ENCODE measurements at regions not wholly inside any gene's neighbourhood (a gene's known extent, or its start where the extent isn't known, plus 50 kb on each side); places are given as distances from the start of the nearest gene placed in this dataset.

DNA sequence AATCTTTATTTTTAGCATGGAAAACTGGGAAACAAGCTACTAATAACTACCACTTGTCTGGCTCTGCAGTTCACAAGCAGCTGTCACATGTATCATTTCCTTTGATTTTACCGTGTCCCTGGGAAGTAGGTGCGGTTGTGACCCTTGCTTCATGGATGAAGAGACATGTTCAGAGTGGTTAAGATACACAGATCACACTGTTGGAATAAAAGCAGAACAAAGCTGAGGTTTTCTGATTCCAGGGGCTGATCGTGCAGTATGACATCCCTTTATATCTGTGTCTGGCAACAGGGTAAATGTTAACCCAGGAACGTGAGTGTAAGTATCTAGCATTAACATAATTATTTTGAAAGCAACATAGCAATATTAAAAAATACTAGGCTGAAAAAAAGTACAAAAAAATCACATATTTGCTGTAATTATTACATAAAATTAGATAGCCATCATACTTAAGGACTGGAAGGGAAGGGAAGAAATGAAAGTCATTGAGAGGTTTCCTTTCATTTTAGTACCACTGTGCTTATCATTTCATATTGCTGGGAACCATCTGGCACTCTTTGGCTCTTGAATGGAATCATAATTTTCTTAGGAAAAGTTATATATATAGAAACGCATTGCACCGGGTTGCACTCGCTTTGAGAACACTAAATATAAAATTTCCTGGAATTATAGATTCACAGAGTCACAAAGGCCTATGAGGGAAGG is 62.8 kb upstream of the PAXBP1 start:
- H3K4me1 ChIP-seq, result no peaks in the 10 kb centered on the region
- no peak for TF ChIP-seq POLR2A (IDR thresholded peaks at IDR 0.05)
- TF ChIP-seq, protein P1, sequence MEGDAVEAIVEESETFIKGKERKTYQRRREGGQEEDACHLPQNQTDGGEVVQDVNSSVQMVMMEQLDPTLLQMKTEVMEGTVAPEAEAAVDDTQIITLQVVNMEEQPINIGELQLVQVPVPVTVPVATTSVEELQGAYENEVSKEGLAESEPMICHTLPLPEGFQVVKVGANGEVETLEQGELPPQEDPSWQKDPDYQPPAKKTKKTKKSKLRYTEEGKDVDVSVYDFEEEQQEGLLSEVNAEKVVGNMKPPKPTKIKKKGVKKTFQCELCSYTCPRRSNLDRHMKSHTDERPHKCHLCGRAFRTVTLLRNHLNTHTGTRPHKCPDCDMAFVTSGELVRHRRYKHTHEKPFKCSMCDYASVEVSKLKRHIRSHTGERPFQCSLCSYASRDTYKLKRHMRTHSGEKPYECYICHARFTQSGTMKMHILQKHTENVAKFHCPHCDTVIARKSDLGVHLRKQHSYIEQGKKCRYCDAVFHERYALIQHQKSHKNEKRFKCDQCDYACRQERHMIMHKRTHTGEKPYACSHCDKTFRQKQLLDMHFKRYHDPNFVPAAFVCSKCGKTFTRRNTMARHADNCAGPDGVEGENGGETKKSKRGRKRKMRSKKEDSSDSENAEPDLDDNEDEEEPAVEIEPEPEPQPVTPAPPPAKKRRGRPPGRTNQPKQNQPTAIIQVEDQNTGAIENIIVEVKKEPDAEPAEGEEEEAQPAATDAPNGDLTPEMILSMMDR (IDR thresholded peaks at IDR 0.05), result no peak
- 85 to 94% methylated on average over 7 of the region's 7 CpGs for WGBS, 2 donors
- DNase-seq, result no peak
- no peak overlapping the region for H3K27ac ChIP-seq
- no peaks in the 10 kb centered on the region for H3K36me3 ChIP-seq (ENCODE audit: low read depth, missing control alignments)
- no peaks in the 10 kb centered on the region for H3K27me3 ChIP-seq
- H3K4me3 ChIP-seq, result no peak overlapping the region
- intact Hi-C loops (cut with DNase I; ENCODE audit: low total_unique reads), result no loop called here
- H3K9me3 ChIP-seq, result no peaks in the 10 kb centered on the region

GRCh38 chr21:32834916-32835235 is 63.3 kb upstream of the PAXBP1 start:
- Histone ChIP-seq H3K9me3 (no peaks in the 10 kb centered on the region), H3K4me1 (no peaks in the 10 kb centered on the region), H3K36me3 (ENCODE audit: low read depth, missing control alignments) (no peaks in the 10 kb centered on the region), H3K27me3 (no peaks in the 10 kb centered on the region), H3K4me3 (no peak overlapping the region), H3K27ac (no peak overlapping the region)
- 57 to 87% methylated on average over 5 of the region's 5 CpGs for WGBS, 2 donors
- no peak for DNase-seq
- no peak for TF ChIP-seq POLR2A (IDR thresholded peaks at IDR 0.05)
- TF ChIP-seq, protein P1 (IDR thresholded peaks at IDR 0.05), result no peak
- intact Hi-C loops (cut with DNase I; ENCODE audit: low total_unique reads), result no loop called here

DNA sequence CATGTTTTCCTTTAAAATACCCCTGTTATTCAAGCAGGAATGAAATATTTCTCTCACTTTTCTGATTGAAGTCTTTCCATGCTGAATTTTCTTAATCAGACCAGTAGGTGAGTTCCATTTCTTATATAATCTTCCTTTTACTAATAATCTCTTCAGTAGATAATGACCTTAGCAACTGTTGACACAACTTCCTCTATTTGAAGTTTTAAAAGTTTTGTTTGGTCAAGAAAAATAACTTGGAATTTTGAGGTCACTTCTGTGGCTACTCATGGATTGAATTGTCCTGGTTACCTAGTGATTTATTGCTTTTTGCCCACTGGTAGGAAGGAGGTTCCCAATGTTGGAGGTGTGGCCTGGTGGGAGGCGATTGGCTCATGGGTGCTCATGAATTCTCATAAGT is 70.6 kb upstream of the PAXBP1 start:
- H3K27me3 ChIP-seq, result no peaks in the 10 kb centered on the region
- H3K36me3 ChIP-seq (ENCODE audit: low read depth, missing control alignments), result no peaks in the 10 kb centered on the region
- DNase-seq, result no peak
- intact Hi-C loops (cut with DNase I; ENCODE audit: low total_unique reads), result no loop called here
- no peak overlapping the region for H3K4me3 ChIP-seq
- no peaks in the 10 kb centered on the region for H3K4me1 ChIP-seq
- H3K27ac ChIP-seq, result no peak overlapping the region
- 100% methylated on average over 1 of the region's 1 CpG for WGBS, 2 donors
- TF ChIP-seq, protein P1 (IDR thresholded peaks at IDR 0.05), result no peak
- no peak for TF ChIP-seq POLR2A (IDR thresholded peaks at IDR 0.05)
- no peaks in the 10 kb centered on the region for H3K9me3 ChIP-seq

GRCh38 chr21:32843561-32843960 is 72.0 kb upstream of the PAXBP1 start:
- TF ChIP-seq, protein P1 (IDR thresholded peaks at IDR 0.05), result no peak
- no peak for TF ChIP-seq POLR2A (IDR thresholded peaks at IDR 0.05)
- no peak overlapping the region for H3K4me3 ChIP-seq
- DNase-seq, result no peak
- no peaks in the 10 kb centered on the region for H3K4me1 ChIP-seq
- no peaks in the 10 kb centered on the region for H3K27me3 ChIP-seq
- H3K36me3 ChIP-seq (ENCODE audit: low read depth, missing control alignments), result no peaks in the 10 kb centered on the region
- no peak overlapping the region for H3K27ac ChIP-seq
- intact Hi-C loops (cut with DNase I; ENCODE audit: low total_unique reads), result no loop called here
- no peaks in the 10 kb centered on the region for H3K9me3 ChIP-seq
- WGBS, 2 donors, result 83% methylated on average over 3 of the region's 3 CpGs

DNA sequence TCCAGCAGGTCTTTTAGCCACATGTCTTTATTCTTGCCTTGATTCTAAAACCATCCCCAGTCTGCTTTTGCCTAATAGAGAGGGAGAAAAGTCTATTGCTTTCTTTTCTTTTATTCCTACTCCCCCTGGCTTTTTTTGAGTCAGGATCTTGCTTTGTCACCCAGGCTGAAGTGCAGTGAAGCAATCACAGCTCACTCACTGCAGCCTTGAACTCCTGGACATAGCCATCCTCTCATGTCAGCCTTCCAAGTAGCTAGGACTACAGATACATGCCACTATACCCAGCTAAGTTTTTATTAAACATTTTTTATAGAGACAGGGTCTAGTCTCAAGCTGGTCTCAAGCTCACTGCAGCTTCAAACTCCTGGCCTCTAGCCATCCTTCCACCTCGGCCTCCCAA is 72.5 kb upstream of the PAXBP1 start:
- H3K4me3 ChIP-seq, result no peak overlapping the region
- intact Hi-C loops (cut with DNase I; ENCODE audit: low total_unique reads), result no loop called here
- no peaks in the 10 kb centered on the region for H3K9me3 ChIP-seq
- no peak for DNase-seq
- H3K27ac ChIP-seq, result no peak overlapping the region
- no peaks in the 10 kb centered on the region for H3K27me3 ChIP-seq
- WGBS, 2 donors, result 78 to 93% methylated on average over 1 of the region's 1 CpG
- no peaks in the 10 kb centered on the region for H3K36me3 ChIP-seq (ENCODE audit: low read depth, missing control alignments)
- H3K4me1 ChIP-seq, result no peaks in the 10 kb centered on the region
- no peak for TF ChIP-seq POLR2A (IDR thresholded peaks at IDR 0.05)
- TF ChIP-seq, protein P1 (IDR thresholded peaks at IDR 0.05), result no peak
